ENCODE measurements at regions not wholly inside any gene's neighbourhood (a gene's known extent, or its start where the extent isn't known, plus 50 kb on each side); places are given as distances from the start of the nearest gene placed in this dataset.

- Histone ChIP-seq H3K27me3 (no peaks in the 10 kb centered on the region), H3K4me3 (no peak overlapping the region), H3K79me2 (no peaks in the 10 kb centered on the region), H2AFZ (no peak overlapping the region), H3K36me3 (replicated peaks; ENCODE audit: insufficient read depth, low read depth) (no peaks in the 10 kb centered on the region), H3K4me2 (no peak overlapping the region), H3K4me1 (ENCODE audit: insufficient read depth) (no peaks in the 10 kb centered on the region), H3K27ac (no peak overlapping the region), H3K9me2 (replicated peaks; ENCODE audit: insufficient read depth) (no peaks in the 10 kb centered on the region), H4K20me1 (ENCODE audit: insufficient read depth, poor library complexity, severe bottlenecking) (no peaks in the 10 kb centered on the region), H3K9me3 (ENCODE audit: low read depth) (no peaks in the 10 kb centered on the region)
- DNase-seq (ENCODE audit: low spot score), result no peak
- TF ChIP-seq EZH2phosphoT487 (IDR thresholded peaks at IDR 0.05; ENCODE audit: low read depth, severe bottlenecking, unreplicated experiment), result no peak
- TF ChIP-seq EZH2 (IDR thresholded peaks at IDR 0.05; ENCODE audit: borderline replicate concordance), result no peak
- TF ChIP-seq CTCF (IDR thresholded peaks at IDR 0.05; ENCODE audit: poor library complexity), result no peak
- WGBS (ENCODE audit: low lambda C conversion rate, missing lambda C conversion rate), result 87% methylated on average over 4 of the region's 4 CpGs
Observed at GRCh38 chr12:74283646-74284045, 254.0 kb upstream of the ATXN7L3B start.

GRCh38 chr12:74285773-74286172 lies 251.9 kb upstream of the ATXN7L3B start:
- H3K9me3 ChIP-seq (ENCODE audit: low read depth), result no peaks in the 10 kb centered on the region
- H3K4me1 ChIP-seq (ENCODE audit: insufficient read depth), result no peaks in the 10 kb centered on the region
- no peak overlapping the region for H3K4me3 ChIP-seq
- no peak for TF ChIP-seq CTCF (IDR thresholded peaks at IDR 0.05; ENCODE audit: poor library complexity)
- TF ChIP-seq EZH2 (IDR thresholded peaks at IDR 0.05; ENCODE audit: borderline replicate concordance), result no peak
- no peak for TF ChIP-seq EZH2phosphoT487 (IDR thresholded peaks at IDR 0.05; ENCODE audit: low read depth, severe bottlenecking, unreplicated experiment)
- no peaks in the 10 kb centered on the region for H3K27me3 ChIP-seq
- H3K27ac ChIP-seq, result no peak overlapping the region
- no peak overlapping the region for H2AFZ ChIP-seq
- H3K36me3 ChIP-seq (replicated peaks; ENCODE audit: insufficient read depth, low read depth), result no peaks in the 10 kb centered on the region
- H3K9me2 ChIP-seq (replicated peaks; ENCODE audit: insufficient read depth), result no peaks in the 10 kb centered on the region
- no peaks in the 10 kb centered on the region for H3K79me2 ChIP-seq
- WGBS (ENCODE audit: low lambda C conversion rate, missing lambda C conversion rate), result 60% methylated on average over 2 of the region's 2 CpGs
- H4K20me1 ChIP-seq (ENCODE audit: insufficient read depth, poor library complexity, severe bottlenecking), result no peaks in the 10 kb centered on the region
- H3K4me2 ChIP-seq, result no peak overlapping the region
- no peak for DNase-seq (ENCODE audit: low spot score)

GRCh38 chr12:74286254-74286653 lies 251.4 kb upstream of the ATXN7L3B start:
- Histone ChIP-seq H4K20me1 (ENCODE audit: insufficient read depth, poor library complexity, severe bottlenecking) (no peaks in the 10 kb centered on the region), H3K4me3 (no peak overlapping the region), H3K9me2 (replicated peaks; ENCODE audit: insufficient read depth) (no peaks in the 10 kb centered on the region), H3K9me3 (ENCODE audit: low read depth) (no peaks in the 10 kb centered on the region), H2AFZ (no peak overlapping the region), H3K4me2 (no peak overlapping the region), H3K27ac (no peak overlapping the region), H3K79me2 (no peaks in the 10 kb centered on the region), H3K36me3 (replicated peaks; ENCODE audit: insufficient read depth, low read depth) (no peaks in the 10 kb centered on the region), H3K27me3 (no peaks in the 10 kb centered on the region), H3K4me1 (ENCODE audit: insufficient read depth) (no peaks in the 10 kb centered on the region)
- TF ChIP-seq CTCF (IDR thresholded peaks at IDR 0.05; ENCODE audit: poor library complexity) (no peak), EZH2phosphoT487 (IDR thresholded peaks at IDR 0.05; ENCODE audit: low read depth, severe bottlenecking, unreplicated experiment) (no peak), EZH2 (IDR thresholded peaks at IDR 0.05; ENCODE audit: borderline replicate concordance) (no peak)
- WGBS (ENCODE audit: low lambda C conversion rate, missing lambda C conversion rate), result 4% methylated on average over 1 of the region's 1 CpG
- DNase-seq (ENCODE audit: low spot score), result no peak

Data from hepatocyte (in vitro differentiated cells).